Activated CD8-positive, alpha-beta memory T cell treated with anti-CD3 and anti-CD28 coated beads, Interleukin-2, amount 10 ng/mL, durations not matched to agents 7 days and 5 days (primary cell): ENCODE measurements at regions not wholly inside any gene's neighbourhood (a gene's known extent, or its start where the extent isn't known, plus 50 kb on each side); places are given as distances from the start of the nearest gene placed in this dataset. TPM values are rescaled to one million over a fixed set of nuclear protein-coding genes. Genes with fewer than 3 reads are reported as not detected.

ENCODE experiments used
- ATAC-seq: fragments of 150-1000 bp; cut with Tn5 transposase; one replicate; pipeline ENCODE4 v1.10.0; 2021; ENCODE audit warnings: moderate library complexity
- CTCF ChIA-PET: fragments of 350-600 bp; sonication (Branson Sonifier 250); formaldehyde crosslinking; loops from one replicate; lab custom pipeline; 2021; ENCODE audit warnings: antibody characterized with exemption; lab: Charles Lee
- DNase-seq: peaks from one replicate; pipeline ENCODE4 v3.0.0-alpha.2; 2020
- H3K27ac Mint-ChIP-seq: one replicate; pipeline ENCODE4 v1.8.0; 2021; ENCODE audit warnings: mild to moderate bottlenecking, mixed read lengths
- H3K27me3 Mint-ChIP-seq: one replicate; pipeline ENCODE4 v1.8.0; 2021; ENCODE audit warnings: mixed read lengths
- H3K36me3 Mint-ChIP-seq: one replicate; pipeline ENCODE4 v1.8.0; 2021; ENCODE audit warnings: mild to moderate bottlenecking, mixed read lengths
- H3K4me1 Mint-ChIP-seq: one replicate; pipeline ENCODE4 v1.8.0; 2021; ENCODE audit warnings: mixed read lengths
- H3K4me3 Mint-ChIP-seq: one replicate; pipeline ENCODE4 v1.8.0; 2021; ENCODE audit warnings: mild to moderate bottlenecking, moderate library complexity, mixed read lengths
- H3K9me3 Mint-ChIP-seq: one replicate; pipeline ENCODE4 v1.8.0; 2022; ENCODE audit warnings: low read depth, mixed read lengths
- microRNA-seq: library from miRNA; unstranded; fragments of <30 nt; microRNA quantifications from one replicate; pipeline ENCODE4 v1.2.0, GENCODE V29; 2022

GRCh38 chr5:7329141-7329540 is 66.8 kb upstream of the ADCY2 start:
- CTCF ChIA-PET: no interaction called here
- no peaks in the 10 kb centered on the region for H3K4me1 Mint-ChIP-seq
- no peak overlapping the region for H3K4me3 Mint-ChIP-seq
- ATAC-seq (no peak), DNase-seq (no peak)
- H3K9me3 Mint-ChIP-seq: no peaks in the 10 kb centered on the region
- H3K27me3 Mint-ChIP-seq: no peaks in the 10 kb centered on the region
- no peaks in the 10 kb centered on the region for H3K36me3 Mint-ChIP-seq
- no peak overlapping the region for H3K27ac Mint-ChIP-seq

- CTCF ChIA-PET: no interaction called here
- H3K27me3 Mint-ChIP-seq: no peaks in the 10 kb centered on the region
- H3K4me1 Mint-ChIP-seq: no peaks in the 10 kb centered on the region
- H3K4me3 Mint-ChIP-seq: no peak overlapping the region
- no peaks in the 10 kb centered on the region for H3K9me3 Mint-ChIP-seq
- H3K27ac Mint-ChIP-seq: no peak overlapping the region
- no peaks in the 10 kb centered on the region for H3K36me3 Mint-ChIP-seq
- ATAC-seq: no peak
- DNase-seq: no peak
Measured at GRCh38 chr5:7329712-7330111, 66.2 kb upstream of the ADCY2 start.

DNA sequence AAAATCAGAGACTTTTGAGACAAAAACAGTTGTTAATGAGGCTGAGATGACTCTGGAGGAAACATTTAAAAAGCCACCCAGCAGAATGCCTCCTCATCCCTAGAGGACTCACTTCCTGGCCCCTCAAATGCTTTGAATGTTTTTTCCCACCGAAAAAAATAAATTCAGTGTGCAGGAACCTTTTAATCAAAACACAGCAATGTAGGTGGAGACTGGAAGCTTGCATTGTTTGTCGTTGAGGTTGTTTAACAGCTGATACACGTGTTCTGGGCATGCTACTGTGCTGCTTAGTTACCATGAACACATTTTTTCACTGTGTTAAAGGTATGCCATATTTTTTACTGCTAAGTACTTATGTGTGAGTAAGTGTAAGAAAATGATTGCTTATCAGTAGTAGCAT is 65.7 kb upstream of the ADCY2 start:
- DNase-seq (no peak), ATAC-seq (no peak)
- no peaks in the 10 kb centered on the region for H3K36me3 Mint-ChIP-seq
- no peaks in the 10 kb centered on the region for H3K9me3 Mint-ChIP-seq
- CTCF ChIA-PET: no interaction called here
- no peak overlapping the region for H3K27ac Mint-ChIP-seq
- H3K27me3 Mint-ChIP-seq: no peaks in the 10 kb centered on the region
- no peak overlapping the region for H3K4me3 Mint-ChIP-seq
- no peaks in the 10 kb centered on the region for H3K4me1 Mint-ChIP-seq

DNA sequence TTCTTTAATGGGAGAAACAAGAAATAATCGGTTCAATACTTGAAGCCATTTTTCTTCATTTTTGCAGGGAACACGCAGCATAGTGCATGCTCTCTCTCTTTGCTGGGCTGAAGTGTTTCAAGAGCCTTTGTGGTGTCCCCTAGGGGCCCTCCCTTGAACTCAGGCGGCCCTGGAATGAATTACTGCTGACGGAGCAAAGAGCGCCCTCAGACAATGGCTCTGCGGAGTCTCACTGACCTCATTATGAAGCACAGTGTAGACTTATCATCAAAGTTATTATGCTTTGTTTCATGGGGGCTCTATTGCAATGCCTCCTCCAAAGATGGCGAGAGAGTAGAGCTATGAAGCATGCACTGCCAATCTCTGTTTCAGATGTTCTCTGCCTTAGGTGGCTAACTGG is 64.8 kb upstream of the ADCY2 start:
- no peak overlapping the region for H3K27ac Mint-ChIP-seq
- H3K4me1 Mint-ChIP-seq: no peaks in the 10 kb centered on the region
- CTCF ChIA-PET: no interaction called here
- ATAC-seq: no peak
- H3K4me3 Mint-ChIP-seq: no peak overlapping the region
- no peak for DNase-seq
- H3K27me3 Mint-ChIP-seq: no peaks in the 10 kb centered on the region
- no peaks in the 10 kb centered on the region for H3K9me3 Mint-ChIP-seq
- H3K36me3 Mint-ChIP-seq: no peaks in the 10 kb centered on the region

Small RNAs in the stretch of these regions (microRNA-seq; reads per million reads assigned to microRNA genes)
- gene MIR4278: not detected
